22Rv1 (cell line): ENCODE measurements at regions not wholly inside any gene's neighbourhood (a gene's known extent, or its start where the extent isn't known, plus 50 kb on each side); places are given as distances from the start of the nearest gene placed in this dataset.
"Not testable (repeated sequence)": the region's sequence is repeated elsewhere in the genome, so short reads cannot be mapped to it uniquely, and the experiment has no call there.

ENCODE experiments used
- H3K27ac ChIP-seq: fragments of 450-650 bp; 2 replicates; pipeline ENCODE4 v1.5.1; 2017

GRCh38 chr2:87559735-87560134 lies 188.2 kb upstream of the PLGLB2 start:
- not testable (repeated sequence) for H3K27ac ChIP-seq

DNA sequence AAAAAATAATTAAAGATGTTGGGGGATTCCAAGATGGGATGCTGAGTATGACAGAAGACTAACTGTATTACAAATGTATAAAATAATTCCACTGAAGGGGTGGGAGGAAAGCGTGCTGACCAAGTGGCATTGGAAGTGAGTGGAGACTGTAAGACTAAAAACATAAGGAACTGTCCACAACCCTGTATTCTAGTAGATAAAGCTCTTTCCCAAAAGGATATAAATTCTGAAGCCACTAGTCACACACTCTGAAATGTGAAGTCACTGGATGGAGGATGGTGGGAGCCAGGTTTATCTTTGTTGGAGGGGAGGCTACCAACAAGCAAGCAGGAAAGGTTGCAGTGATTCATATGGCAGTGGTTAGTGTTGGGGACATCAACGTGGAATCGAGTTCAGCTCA lies 182.8 kb upstream of the PLGLB2 start:
- not testable (repeated sequence) for H3K27ac ChIP-seq

DNA sequence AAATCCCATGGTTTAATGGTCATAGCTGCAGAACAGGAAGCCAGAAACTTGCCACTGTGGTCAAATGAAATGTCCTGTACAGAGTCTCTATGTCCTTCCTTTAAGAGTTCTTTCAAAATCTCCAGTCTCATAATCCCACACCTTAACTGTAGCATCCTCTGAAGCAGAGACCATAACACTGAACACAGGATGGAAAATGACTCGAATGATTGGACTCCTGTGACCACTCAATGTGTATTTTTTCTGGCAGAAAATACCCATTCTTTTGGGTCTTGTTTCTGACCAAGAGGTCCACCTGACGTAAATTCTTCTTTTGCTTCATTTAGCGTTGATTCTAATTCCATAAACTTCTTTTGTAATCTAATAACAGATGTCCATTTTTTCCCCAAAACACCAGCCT lies 181.4 kb upstream of the PLGLB2 start:
- H3K27ac ChIP-seq = not testable (repeated sequence)

DNA sequence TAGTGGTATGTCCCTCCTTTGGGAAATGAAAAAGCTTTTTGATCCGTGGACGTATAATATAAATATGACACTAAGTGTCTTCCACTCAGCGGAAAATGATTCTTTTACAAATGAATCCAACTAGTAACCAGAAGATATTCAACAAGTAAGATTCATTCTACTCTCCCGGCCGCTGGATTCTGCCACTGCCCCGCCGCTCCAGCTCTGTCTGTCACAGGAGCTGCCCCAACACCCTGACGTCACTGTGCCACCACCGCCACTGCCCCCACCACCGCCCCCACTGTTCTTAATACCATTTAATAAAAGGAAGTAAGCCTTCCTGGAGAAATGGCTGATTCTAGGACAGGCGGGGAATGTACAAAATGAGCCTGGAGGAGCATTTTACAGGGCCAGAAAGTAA lies 180.8 kb upstream of the PLGLB2 start:
- H3K27ac ChIP-seq = not testable (repeated sequence)

GRCh38 chr2:87567912-87568311 lies 180.0 kb upstream of the PLGLB2 start:
- H3K27ac ChIP-seq = not testable (repeated sequence)

DNA sequence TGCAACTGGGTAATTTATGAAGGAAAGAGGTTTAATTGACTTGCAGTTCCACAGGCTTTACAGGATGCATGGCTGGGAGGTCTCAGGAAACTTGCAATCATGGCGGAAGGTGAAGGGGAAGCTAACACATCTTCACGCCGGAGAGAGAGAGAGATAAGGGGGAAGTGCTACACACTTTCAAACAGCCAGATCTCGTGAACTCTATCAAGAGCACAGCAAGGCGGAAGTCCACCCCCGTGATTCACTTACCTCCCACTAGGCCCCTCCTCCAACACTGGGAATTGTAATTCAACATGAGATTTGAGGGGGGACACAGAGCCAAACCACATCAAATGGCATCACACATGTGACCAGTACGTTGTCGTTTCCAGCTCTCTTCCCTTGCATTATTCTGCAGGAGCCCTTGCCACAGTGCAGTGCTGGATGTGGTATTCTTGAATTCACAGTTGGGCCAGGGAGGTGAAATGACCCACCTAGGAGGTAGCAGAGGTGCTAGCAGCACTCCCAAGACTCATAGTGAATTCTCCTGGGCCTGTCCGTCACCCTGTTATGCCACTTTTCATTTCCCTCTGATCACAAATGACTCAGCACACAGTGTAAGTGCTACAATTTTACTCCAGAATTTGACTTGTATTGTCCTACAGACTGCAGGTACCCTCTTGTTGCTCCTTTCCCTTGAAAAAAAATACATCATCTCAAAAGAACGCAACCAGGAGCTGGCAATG lies 179.2 kb upstream of the PLGLB2 start:
- not testable (repeated sequence) for H3K27ac ChIP-seq

DNA sequence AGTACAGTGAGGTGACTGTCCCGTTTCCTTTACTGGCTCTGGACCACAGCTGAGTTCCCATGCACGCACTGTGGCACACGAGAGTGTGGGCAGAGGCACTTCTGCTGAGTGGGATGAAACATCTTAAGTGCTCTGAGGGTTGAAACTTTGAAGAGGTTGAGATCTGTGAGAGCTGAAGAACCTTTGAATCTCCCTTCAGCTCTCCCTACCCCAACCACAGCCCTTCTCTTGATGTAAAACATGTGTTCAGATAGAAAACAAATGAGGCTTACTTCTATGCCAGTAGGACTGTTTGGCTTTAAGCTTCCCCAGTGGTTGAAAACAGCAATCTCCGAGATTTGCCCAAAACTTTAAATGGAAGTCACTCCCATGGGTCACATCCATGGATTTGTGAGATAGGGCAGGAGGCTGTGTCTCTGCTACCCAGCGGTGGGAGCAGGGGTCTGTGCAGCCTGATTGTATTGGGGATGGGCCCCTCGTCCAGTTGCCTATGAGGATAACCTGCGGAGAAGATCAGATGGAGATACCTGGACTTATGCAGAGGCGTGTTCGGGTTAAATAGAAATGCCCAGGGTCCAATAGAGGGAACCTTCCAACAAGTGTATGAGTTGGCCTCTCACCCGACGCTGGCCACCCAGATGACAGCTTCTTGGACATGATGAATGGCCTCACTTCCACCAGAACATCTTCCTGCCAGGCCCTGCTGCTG lies 178.0 kb upstream of the PLGLB2 start:
- H3K27ac ChIP-seq = not testable (repeated sequence)

GRCh38 chr2:87571889-87572465 lies 175.9 kb upstream of the PLGLB2 start:
- H3K27ac ChIP-seq = not testable (repeated sequence)

- not testable (repeated sequence) for H3K27ac ChIP-seq
These were observed 175.0 kb upstream of the PLGLB2 start for GRCh38 chr2:87572906-87573305.

- not testable (repeated sequence) for H3K27ac ChIP-seq
These were observed 174.3 kb upstream of the PLGLB2 start for GRCh38 chr2:87573386-87574192.

DNA sequence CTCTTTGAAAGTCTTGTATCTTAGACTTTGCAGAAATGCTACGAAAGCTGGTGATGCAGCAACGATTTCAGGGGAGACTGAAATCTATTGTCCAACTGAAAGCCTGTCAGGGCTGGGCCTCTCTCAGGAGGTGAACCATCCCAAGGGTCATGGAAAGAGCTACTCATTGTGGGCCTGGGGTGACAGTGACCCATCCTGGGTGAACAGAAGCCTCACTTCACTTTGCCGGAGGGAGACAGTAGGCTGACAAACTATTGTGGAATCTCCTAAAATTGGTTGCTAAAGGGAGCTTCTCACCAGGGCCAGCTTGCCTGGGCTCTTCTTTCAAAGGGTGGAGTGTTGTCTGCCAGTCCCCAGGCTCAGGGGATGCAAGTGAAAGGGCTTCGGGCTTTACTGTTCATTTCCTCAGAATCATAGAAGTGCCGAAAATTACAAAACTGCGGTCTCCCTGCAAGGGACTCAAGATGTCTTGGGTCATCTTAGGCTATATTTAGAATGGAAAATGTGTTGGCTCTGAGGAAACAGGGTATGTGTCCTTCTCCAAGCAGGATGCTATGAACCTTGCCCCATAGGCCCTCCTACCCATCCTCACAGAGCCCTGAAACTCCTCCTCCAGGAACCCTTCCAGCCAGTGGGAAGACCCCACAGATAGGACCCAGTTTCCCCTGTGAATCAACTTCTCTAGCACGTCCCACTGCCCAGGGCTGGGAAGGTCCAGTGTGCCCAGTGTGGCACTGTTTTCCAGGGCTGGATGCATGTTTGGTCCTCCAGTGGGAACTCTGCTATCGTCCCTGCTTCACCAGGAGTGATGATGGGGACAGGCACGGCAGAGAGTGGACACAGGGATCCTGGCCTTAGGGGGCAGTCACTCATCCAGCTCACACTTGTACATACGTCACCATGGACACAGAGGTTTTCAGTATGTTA lies 173.4 kb upstream of the PLGLB2 start:
- H3K27ac ChIP-seq = not testable (repeated sequence)

DNA sequence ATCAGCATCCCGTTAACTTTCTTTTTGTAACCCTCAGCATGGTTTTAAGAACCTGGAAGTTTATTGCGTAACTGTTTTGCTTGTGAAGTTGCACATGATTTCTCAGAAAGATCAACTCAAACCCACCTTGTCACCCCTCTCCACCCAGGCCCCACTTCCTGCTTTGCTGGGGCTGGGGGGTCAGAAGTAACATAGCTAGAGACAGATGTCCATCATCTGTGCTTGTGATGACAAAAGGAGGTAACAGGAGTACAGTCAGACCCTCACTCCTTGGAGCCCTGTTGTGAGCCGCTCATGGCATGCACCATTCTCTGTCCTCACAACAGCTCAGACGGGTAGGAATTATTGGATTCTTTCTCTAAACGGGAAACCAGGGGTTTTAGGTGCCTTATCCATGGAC lies 172.7 kb upstream of the PLGLB2 start:
- not testable (repeated sequence) for H3K27ac ChIP-seq

DNA sequence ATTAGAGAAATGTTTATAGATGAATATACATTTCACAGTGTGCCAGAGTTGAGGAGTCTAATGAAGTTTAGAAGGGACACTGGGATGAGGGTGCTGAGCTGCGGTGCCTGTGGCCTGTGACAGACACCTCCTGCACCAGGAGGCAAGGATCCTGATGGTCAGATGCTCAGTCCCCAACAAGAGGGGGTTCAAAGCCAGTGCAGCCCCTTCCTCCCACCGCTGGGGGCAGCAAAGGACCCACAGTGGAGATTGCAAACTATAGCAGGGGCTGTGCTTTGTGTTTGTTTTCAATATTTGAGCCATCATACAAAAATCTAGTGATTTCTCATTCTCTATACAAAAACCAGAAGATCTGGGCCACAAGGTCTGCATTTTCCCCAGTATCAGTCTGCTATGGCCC lies 170.5 kb upstream of the PLGLB2 start:
- not testable (repeated sequence) for H3K27ac ChIP-seq

- H3K27ac ChIP-seq = not testable (repeated sequence)
These were observed 165.7 kb upstream of the PLGLB2 start for GRCh38 chr2:87582152-87582551.

- not testable (repeated sequence) for H3K27ac ChIP-seq
These were observed 165.3 kb upstream of the PLGLB2 start for GRCh38 chr2:87582579-87582978.

- H3K27ac ChIP-seq = not testable (repeated sequence)
These were observed 164.5 kb upstream of the PLGLB2 start for GRCh38 chr2:87583370-87583769.

- not testable (repeated sequence) for H3K27ac ChIP-seq
These were observed 164.1 kb upstream of the PLGLB2 start for GRCh38 chr2:87583803-87584202.

DNA sequence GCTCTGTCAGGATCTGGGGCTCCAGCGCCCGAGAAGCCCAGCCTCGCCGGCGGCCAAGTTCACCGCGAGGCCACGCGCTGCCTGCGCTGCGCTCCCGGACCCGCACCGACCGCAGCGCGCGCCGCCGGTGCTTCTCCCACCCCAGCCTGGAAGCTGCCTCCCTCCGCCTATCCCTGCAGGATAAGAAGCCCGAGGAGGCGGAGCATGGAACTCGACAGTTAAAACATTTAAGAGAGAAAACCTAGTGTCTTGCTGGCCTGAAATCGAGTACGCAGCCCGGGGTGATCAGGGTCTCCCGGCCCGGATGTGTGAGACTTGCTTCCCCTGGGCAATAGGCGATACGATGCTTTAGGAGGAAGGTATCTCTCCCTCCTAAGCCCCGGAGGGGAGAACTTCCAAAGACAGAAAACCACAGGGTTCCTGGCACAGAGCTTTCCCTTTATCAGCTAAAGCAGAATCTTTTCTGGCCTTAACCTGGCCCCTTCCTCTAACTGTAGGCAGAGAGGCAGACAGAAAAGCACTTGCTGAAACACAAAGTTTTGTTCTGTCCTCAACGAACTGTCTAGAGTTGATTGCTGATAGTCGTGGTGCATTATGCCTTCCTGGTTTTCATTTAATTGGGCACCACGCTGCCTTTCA lies 163.5 kb upstream of the PLGLB2 start:
- not testable (repeated sequence) for H3K27ac ChIP-seq

GRCh38 chr2:87587934-87588333 lies 160.0 kb upstream of the PLGLB2 start:
- not testable (repeated sequence) for H3K27ac ChIP-seq

GRCh38 chr2:87592974-87593373 lies 154.9 kb upstream of the PLGLB2 start:
- H3K27ac ChIP-seq = not testable (repeated sequence)
